IPS-NIHi7 (cell line): ENCODE measurements at regions not wholly inside any gene's neighbourhood (a gene's known extent, or its start where the extent isn't known, plus 50 kb on each side); places are given as distances from the start of the nearest gene placed in this dataset.

Experiments
- DNase-seq: peaks from one replicate; pipeline ENCODE4 v3.0.0; 2012; ENCODE audit warnings: mixed read lengths; ENCODE audit errors: extremely low spot score

DNA sequence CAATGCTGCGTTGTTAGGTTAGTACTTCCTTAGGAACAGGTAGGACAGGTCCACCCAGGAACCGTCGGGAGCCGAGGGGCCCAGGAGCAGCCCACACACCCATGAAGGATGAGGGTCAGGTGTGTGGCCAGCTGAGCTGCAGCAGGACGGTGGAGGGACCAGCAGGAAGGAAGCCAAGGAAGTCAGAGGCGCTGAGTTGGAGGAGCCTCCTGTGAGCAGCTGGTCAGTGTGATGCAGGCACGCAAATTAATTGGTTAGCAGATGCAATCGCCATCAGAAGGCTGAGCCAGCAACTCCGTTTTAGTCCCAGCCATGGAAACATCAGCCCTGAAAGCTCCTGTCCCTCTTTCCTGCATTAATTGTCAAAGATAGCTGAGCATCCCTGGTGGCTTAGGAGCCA is 114.9 kb upstream of the SOX1 start:
- DNase-seq = no peak

DNA sequence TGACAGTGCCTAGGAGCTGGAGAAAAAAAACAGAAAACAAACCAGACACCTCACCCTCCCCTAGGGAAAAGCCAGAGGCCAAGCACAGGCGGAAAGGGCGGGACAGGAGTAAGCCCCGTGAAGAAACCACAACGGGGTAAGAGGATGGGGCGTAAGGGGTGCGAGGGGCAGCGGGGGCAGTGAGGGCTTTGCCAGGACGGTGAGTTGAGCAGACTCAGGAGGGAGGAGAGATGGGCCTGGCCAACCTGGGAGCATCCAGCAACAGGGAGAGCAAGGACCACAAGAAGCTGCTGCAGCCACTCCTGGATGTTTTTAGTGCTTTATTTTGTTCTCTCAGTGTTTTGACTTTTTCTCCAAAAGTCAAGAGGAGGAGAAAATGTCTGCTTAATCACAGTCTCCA is 114.1 kb upstream of the SOX1 start:
- DNase-seq = no peak

DNA sequence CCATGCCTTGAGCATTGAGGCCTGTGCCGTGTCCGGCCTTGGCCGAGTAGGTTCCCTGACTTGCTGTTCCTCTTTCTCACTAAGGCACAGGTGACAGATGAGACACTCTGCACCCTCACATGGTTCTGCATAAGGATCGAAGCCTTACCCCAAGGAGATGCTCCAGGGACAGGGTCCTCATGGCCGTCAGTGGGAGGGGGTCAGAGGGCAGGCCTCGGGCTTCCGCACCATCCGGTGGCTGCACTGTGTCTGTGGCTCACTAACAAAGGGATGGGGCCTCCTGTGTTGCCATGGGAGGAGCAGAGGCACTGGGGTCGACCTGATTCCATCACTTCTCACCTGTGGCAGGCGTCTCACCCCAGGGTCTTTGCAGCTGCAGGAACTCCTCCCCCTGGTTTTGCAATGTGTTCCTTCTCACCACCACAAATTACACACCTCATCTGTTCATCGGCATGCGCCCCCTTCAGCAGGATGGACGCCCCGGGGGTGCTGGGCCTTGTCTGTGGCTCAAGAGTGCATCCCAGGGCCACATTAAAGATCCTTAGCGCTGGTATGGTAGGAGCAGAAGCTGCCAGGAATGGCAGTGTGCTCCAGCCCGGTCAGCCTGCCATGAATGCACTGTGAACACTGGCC is 113.3 kb upstream of the SOX1 start:
- DNase-seq = no peak

DNA sequence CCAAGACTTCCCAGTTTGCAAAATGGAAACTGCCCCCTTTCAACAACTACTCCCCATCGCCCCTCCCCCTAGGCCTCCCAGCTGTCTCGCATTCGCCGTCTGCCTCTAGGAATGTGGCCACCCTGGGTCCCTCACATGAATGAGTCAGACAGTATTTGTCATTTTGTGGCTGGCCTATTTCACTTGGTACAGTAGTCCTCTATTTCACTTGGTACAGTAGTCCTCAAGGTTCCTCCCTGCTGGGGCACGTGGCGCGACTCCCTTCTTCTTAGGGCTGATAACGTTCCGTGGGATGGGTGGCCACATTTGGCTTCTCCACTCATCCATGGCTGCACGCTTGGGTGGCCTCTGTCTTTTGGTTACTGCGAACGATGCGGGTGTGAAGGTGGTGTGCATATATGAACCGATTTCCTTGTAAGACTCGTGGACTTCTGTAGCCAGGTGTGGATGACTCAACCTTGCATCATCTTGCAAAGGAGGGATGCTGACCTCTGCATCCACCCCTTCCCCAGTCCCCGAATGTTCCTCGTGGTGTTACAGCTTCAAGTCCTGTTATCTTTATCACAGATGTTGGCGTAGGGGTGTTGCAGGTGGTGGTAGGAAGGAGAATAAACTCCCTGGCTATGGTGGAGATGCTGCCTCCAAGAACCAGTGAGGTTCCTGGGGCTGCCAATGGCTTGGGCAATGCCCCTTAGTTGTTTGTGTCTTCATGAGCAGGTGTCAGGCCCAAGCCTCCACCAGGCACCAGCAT is 112.1 kb upstream of the SOX1 start:
- no peak for DNase-seq

DNA sequence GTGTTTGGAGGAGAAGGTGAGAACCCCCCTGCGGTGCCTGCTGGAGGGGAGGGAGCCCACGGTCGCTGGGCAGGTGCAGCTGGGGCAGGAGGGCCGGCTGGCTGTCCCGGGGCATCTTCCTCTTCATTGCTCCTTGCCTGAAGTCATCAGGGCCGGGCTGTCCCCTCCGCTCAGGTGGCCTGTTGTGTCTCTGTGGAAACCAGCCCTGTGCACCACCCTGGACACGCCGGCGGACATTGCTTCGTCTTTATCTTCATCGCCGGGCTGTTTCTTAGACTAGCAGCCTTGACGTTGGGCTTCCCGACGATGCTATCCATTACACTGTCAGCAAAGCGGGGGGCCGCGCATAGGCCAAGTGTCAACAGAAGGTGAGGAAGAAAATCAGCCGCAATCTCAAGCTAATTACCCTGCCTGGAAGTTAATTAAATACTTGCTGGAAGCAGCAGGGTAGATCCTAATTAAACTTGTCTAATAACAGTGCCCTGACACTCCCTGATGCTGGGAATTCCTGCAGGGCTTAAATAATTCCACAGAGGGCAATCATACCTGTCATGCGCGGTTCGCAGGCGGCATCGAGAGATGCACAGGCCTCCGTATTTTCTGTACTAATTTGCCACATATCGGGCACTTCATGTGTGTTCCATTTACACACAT is 111.4 kb upstream of the SOX1 start:
- DNase-seq = no peak

DNA sequence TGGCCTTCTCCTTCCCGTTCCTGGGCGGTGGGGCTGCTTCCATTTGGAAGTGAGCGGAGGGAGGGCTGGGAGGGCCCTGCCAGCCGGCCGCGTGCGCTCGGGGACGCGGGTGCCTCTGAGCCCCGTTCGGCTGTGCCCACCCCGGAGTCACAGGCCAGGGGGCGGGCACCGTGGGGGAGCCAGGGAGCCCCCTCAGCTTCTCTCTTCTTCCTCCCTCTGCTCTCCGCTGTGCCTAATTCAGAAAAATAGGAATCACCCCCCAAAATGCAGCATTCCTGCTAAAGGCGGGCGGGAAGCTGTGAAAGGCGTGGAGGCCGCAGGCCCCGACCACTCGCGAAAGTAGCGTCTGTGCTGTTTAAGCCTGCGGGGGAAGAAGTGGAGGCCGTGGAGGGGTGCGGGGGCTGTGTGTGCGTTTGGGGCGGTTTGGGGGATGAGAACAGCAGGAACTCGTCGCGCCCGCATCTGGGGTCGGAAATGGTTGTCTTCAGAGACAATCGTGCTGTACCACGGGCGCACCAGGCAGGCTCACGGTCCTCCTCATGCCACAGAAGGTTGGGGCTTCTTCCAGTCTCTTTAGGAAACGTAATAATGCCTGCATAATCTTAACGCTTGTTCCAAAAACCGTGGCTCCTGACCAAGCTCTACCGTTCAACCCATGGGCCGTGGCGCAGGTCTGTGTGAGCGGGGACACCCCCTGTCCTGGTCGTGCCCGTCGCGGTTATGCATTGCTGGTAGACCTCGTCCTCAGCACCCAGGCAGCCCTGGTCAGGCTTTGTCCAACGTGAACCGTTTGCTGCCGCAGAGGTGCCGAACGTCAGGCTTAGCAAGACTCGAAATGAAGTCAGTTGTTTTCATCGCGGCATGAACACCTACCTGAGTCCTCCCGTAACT is 110.4 kb upstream of the SOX1 start:
- DNase-seq = no peak

DNA sequence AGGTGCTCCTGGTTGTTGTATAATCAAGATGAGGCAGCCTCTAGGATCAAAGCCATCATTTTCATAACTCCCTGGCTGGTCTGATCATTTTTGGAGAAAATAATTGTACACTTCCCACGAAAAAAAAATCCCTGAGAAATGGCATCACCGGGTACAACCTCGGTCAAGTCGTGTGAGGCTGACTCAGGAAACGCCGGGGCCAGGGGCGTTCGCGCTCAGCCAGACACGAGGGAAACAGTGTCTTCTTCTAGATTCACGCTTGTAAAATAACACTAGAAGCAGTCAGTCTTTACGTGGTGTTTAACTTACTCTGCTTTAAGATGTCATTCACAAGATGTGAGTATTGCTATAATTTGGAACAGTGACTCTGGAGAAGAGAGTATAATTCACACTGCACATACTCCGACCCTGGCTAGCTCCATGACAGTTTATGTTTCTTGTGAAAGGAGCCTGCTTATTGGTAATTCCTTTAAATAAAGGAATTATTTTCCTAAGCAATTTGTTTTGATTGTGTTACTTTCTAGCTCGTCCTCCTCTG is 109.0 kb upstream of the SOX1 start:
- DNase-seq = no peak

DNA sequence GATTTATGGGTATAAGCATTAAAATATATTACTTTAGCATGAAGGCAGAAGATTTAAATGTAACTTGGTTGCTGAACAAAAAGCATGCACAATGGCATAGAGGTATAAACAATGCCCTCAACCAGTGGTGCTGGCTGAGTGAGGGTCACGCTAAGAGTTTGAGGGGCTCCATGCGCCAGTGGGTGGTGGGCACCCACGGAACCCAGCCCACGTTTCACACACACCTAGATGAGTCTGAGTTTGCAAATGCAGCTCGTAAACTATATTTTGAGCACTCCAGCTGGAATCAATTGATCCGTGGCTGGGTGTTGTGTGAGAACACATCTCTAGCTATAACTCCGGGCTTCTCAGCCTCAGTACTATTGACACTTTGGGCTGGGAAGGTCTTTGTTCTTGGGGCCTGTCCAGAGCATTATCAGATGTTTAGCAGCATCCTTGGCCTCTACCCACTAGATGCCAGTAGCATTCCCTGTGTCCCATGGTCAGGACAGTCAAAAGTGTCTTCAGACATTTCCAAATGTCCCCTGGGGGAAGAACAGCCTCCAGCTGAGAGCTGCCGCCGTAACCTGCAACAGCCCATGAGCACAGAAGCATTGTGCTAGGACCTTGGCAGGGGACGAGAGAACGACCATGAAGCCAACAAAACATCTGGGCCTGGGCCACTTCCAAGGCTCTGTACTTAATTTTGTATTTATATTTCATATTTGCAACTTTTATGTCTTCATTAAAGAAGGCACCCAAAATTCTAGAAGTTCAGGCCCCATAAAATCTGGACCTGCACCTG is 108.1 kb upstream of the SOX1 start:
- DNase-seq = no peak

DNA sequence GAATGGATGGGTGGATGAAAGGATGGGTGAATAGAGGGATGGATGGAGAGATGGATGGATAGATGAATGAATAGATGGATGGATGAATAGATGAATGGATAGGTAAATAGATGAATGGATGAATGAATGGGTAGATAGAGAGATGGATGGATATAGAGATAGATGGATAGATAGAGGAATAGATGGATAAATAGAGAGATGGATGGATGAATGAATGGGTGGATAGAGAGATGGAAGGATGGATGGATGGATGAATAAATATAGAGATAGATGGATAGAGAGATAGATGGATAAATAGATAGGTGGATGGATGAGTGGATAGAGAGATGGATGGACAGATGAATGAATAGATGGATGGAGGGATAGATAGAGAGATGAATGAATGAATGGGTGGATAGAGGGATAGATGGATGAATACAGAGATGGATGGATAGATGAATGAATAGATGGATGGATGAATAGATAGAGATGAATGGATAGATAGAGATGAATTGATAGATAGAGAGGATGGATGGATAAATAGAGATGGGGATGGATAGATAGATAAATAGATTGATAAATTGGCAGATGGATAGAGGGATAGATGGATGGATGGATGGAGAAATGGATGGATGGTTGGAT is 106.7 kb upstream of the SOX1 start:
- no peak for DNase-seq

DNA sequence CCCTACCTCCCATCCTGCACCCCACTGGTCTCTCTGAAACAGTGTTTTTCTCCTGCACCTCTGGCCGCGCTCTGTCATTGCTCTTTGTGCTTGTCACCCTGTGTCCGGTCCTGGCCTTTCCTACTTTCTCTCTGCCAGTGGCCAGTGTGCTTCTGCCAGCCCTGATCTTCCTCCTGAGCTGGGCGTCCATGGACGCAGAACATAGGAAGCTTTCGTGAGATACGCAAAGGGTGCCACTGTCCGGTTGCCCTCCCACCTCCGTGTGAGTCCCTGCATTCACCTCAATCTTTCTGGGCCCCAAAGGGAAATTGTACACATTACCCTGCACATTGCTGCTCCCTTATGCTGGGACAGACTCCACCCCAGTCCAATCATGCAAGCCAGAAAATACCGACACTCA is 105.7 kb upstream of the SOX1 start:
- no peak for DNase-seq

DNA sequence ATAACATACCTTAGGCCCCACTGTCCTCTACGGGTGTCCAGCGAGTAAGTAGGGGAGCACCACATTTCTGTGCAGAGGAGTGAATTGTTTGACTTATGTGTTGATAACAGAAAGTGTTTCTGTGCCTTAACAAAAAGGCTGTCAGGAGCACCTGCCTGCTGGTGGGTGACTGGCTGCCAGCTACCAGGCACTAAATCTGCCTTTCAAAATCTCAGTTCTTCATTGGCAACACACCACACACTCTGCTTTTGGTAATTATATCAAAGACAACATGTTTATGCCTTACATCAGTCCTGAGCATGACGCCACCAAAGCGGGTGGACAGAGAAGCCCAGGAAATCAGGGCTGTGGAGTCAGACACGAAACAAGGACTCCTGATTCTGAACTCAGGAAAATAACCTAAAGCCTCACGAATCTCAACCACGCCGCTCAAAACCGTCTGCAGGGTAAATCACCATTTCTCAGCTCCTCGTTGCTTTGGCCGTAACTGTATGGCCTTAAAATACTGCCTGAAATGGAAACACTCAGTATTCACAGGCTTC is 105.2 kb upstream of the SOX1 start:
- no peak for DNase-seq

DNA sequence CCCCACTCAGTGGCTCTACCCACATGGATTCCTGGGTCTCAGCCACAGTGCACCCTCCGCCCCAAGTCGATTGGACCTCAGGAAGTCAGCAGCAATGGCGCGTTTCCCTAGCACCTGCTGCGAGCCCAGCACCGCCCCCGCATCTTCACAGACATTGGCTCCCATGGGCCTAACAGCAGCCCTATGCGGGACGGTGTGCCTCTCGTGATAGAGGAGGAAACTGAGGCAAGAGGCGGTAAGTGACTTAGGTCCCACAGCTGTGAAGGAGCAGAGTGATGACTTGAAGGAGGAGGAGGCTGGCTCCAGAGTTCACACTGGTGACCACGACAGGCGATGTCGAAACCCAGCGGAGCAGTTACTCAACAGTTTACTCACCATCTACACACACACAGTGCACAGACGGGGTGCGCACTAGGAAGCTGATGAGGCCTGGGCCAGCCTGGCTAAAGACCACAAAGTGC is 104.5 kb upstream of the SOX1 start:
- no peak for DNase-seq

DNA sequence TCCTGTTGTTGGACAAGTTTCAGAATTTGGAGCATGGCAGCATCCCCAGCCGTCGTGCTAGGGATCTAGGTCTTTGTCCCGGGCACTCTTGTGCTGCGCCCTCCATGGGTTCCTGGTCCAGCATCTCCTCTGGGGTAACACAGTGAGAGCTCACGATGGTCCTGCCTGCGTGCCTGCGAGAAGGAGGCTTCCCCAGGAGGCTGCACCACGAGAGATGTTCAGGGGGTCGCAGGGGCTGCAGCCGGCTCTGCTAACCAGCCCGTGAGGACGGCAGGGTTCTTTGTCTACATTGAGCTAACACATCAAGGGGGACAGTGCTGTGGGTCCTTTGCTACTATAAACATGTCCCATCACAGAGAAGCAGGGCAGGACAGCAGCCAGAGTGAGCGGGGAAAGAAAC is 103.9 kb upstream of the SOX1 start:
- DNase-seq = no peak

DNA sequence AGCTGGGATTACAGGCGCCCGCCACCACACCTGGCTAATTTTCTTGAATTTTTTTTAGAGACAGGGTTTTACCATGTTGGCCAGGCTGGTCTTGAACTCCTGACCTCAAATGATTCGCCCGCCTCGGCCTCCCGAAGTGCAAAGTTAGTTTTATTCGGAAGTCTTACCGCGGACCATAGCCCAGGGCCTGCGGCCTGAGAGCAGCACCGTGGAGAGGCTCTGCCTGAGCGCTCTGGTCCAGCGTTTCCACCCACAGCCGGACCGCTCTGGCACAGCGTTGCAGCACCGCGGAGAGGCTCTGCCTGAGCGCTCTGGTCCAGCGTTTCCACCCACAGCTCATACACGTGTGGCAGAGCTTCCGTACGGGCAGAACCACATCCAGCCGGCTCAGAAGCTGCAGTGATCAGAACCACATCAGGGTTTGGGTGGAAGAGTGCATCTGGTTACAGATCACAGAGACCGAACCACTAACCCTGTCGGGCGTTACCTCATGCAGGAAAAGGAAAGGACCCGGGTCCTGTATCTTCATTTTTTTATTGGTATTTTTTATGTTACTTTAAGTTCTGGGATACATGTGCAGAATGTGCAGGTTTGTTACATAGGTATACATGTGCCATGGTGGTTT is 102.4 kb upstream of the SOX1 start:
- no peak for DNase-seq

DNA sequence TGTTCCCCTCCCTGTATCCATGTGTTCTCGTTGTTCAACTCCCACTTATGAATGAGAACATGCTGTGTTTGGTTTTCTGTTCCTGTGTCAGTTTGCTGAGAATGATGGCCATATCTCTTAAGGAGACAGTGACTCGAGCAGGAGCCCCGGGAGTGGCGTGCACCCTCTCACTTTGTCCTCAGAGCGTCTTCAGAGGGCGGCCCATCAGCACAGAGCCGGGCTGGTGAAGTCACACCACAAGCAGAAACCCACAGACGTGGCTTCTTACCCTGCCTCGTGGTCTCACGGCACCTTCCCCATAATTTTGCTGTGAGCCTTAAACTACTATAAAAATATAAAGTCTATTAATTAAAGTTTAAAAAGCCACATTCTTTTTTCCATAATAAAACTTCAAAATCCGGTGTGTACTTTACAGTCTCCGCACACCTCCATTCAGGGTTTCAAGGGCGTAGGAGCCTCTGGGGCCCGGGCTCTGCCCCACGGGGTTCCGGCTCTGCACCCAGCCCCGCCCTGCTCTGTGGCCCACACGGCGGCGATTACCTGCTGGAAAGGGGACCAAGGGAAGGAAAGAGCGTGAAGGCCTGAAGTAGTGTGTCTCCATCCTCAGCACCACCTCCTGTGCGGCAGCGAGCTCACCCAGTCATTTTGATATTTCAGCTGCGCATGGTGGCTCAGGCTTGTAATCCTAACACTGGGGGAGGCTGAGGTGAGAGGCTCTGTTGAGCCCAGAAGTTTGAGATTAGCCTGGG is 101.3 kb upstream of the SOX1 start:
- DNase-seq = no peak

DNA sequence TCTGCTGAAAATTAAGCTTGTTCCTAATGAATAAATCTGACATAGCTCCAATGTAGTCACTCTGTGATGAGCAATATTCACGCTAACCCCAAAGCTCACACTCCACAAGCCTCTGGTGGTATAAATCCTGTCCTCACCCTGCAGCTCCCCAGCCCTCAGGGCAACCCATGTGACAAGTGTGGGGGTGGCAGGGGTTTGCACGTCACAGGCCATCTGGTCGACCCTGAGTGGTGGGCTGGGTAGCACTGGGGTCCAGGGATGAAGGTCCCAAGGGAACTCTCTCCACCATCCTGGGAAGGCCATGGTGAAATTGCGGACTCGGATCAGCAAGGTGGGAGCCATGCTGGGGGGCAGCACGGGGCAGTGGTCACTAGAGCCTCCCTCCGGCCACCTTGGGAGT is 100.0 kb upstream of the SOX1 start:
- DNase-seq = no peak

DNA sequence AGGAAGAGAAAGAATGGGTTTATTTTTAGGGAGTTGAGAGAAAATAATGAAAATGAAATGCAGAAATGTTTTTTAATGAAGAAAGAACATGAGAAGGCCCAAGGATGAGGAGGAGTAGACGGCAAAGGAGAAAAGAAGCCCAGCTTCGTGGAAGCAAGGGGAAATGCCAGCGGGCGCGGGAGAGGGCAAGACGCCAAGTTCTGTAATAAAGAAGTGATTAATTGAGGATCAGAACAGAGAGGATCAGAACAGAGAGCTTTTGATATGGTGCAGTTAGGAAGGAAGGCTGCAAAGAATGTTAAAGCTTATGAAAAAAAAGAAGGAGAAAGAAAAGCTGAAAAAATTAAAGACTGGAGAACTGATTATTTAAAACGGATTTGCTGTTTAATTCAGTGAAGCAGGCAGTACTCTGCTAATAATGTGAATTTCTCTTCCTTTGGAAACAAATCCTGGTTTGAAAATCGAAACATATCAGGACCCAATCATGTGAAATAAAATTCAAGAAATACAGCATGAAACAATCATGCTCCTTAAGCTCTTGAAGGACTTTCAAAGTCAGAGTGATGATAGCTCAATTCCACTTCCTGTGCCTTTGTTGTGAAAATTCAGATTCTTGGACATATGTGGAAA is 99.3 kb upstream of the SOX1 start:
- DNase-seq = no peak

DNA sequence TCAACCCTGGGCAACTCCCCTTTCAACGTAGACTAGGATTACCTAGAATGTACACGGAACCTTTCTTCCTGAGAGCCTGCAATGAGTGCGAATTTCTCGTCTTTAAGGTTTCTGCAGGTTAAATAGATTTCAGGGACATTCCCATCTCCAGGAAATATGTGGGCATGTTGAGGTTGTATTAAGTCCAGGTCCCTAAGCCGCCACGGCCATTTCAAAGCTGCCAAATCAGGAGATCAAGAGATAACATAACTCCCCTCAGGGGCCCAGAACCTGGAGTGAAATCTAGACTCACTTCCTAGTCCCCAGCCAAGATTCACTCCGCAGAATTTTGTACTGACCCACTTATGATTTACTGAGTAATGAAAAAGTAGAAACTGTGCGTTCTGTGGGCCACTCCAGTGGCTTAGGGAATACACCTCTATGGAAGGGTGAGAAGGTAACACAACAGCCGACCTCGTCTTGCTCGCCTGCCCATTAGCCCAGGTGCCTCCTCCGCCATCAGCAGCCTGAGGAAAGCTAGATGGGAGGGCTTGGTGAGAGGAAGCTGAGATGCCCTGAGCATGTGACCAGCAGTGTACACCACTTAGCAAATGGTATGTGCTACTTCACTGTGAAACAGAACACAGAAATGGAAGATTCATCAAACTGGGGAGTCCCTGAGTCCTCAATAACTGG is 98.5 kb upstream of the SOX1 start:
- DNase-seq = no peak
